ENCODE measurements at regions not wholly inside any gene's neighbourhood (a gene's known extent, or its start where the extent isn't known, plus 50 kb on each side); places are given as distances from the start of the nearest gene placed in this dataset.

DNA sequence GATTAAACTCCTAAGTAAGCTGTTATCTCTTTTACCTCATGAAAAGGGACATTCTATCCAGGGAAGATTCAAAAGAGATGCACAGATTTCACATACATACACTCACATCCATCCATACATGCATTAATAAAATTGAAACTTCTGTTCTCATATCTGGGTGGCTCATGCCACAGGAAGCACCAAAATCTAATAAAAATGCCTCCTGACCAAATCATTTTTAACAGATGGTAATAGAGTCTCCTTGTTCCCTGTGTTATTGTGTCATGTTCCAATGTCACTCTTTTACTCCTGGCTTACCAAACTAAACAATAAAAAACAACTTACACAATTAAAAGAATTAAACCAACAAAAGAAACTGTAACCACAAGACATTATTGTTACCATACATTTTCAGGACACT, 742.1 kb upstream of the MANEA start:
- ChIA-PET POLR2A (no interaction called here), CTCF (no interaction called here)
- H3K9ac ChIP-seq = no peak overlapping the region

DNA sequence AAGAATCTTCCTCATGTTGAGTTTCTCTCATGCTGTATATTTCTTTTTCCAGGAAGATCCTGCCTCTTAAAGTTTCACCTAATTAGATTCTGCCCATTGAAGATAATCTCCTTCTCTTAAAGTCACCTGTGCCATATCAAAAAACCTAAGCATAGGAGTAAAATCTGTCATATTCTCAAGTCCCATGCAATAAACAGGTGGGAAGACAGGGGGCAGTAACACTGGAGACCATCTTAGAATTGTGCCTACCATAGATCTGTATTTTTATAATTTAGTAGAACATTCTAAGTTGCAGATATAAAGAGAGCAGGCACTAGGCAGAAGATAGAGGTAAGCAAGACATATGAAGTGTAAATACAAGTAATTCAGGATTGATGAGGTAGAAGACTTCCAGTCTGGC, 763.5 kb upstream of the MANEA start:
- Histone ChIP-seq H2AFZ (ENCODE audit: low read depth) (no peak overlapping the region), H3K4me2 (no peak overlapping the region), H3K9me2 (no peaks in the 10 kb centered on the region), H3K4me1 (ENCODE audit: control insufficient read depth in 1 of 2, insufficient read depth in 2 of 2, low read depth in 1 of 2, low read length in 1 of 2) (no peaks in the 10 kb centered on the region), H3K4me3 (ENCODE audit: low read depth in 2 of 2, low read length in 1 of 2) (no peak overlapping the region), H3K9me3 (no peaks in the 10 kb centered on the region), H3K27me3 (ENCODE audit: insufficient read depth) (no peaks in the 10 kb centered on the region), H3K36me3 (replicated peaks in 1 of 2; ENCODE audit: control insufficient read depth in 1 of 2, insufficient read depth in 2 of 2, low read length in 1 of 2) (no peaks in the 10 kb centered on the region), H3K79me2 (ENCODE audit: insufficient read depth) (no peaks in the 10 kb centered on the region), H4K20me1 (ENCODE audit: insufficient read depth) (no peaks in the 10 kb centered on the region), H3K27ac (ENCODE audit: low read depth in 2 of 2, low read length in 1 of 2) (no peak overlapping the region), H3K9ac (no peak overlapping the region), H3F3A (replicated peaks; ENCODE audit: insufficient read depth) (no peaks in the 10 kb centered on the region)
- TF ChIP-seq JUND (IDR thresholded peaks at IDR 0.05) = no peak
- no peak for TF ChIP-seq SIN3A (IDR thresholded peaks at IDR 0.05; ENCODE audit: borderline replicate concordance, low read depth, low read length)
- TF ChIP-seq, protein P1, sequence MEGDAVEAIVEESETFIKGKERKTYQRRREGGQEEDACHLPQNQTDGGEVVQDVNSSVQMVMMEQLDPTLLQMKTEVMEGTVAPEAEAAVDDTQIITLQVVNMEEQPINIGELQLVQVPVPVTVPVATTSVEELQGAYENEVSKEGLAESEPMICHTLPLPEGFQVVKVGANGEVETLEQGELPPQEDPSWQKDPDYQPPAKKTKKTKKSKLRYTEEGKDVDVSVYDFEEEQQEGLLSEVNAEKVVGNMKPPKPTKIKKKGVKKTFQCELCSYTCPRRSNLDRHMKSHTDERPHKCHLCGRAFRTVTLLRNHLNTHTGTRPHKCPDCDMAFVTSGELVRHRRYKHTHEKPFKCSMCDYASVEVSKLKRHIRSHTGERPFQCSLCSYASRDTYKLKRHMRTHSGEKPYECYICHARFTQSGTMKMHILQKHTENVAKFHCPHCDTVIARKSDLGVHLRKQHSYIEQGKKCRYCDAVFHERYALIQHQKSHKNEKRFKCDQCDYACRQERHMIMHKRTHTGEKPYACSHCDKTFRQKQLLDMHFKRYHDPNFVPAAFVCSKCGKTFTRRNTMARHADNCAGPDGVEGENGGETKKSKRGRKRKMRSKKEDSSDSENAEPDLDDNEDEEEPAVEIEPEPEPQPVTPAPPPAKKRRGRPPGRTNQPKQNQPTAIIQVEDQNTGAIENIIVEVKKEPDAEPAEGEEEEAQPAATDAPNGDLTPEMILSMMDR (IDR thresholded peaks at IDR 0.05) = peak; percentile 26
- no peak for TF ChIP-seq SMC3 (IDR thresholded peaks at IDR 0.05; ENCODE audit: low read depth, low read length)
- no peak for TF ChIP-seq CHD2 (IDR thresholded peaks at IDR 0.05; ENCODE audit: low read length, partially characterized antibody)
- DNase-seq = no peak
- CTCF ChIA-PET = no interaction called here
- POLR2A ChIA-PET = no interaction called here

More for the DNA sequence above, 742.1 kb upstream of the MANEA start:
- Histone ChIP-seq H3K36me3 (replicated peaks in 1 of 2; ENCODE audit: control insufficient read depth in 1 of 2, insufficient read depth in 2 of 2, low read length in 1 of 2) (no peaks in the 10 kb centered on the region), H3K4me3 (ENCODE audit: low read depth in 2 of 2, low read length in 1 of 2) (no peak overlapping the region), H3K4me1 (ENCODE audit: control insufficient read depth in 1 of 2, insufficient read depth in 2 of 2, low read depth in 1 of 2, low read length in 1 of 2) (no peaks in the 10 kb centered on the region), H4K20me1 (ENCODE audit: insufficient read depth) (no peaks in the 10 kb centered on the region), H3F3A (replicated peaks; ENCODE audit: insufficient read depth) (no peaks in the 10 kb centered on the region), H3K9me2 (no peaks in the 10 kb centered on the region), H3K9me3 (no peaks in the 10 kb centered on the region), H3K4me2 (no peak overlapping the region), H3K27me3 (ENCODE audit: insufficient read depth) (no peaks in the 10 kb centered on the region), H3K27ac (ENCODE audit: low read depth in 2 of 2, low read length in 1 of 2) (no peak overlapping the region), H2AFZ (ENCODE audit: low read depth) (no peak overlapping the region), H3K79me2 (ENCODE audit: insufficient read depth) (no peaks in the 10 kb centered on the region)
- DNase-seq = no peak
- TF ChIP-seq MEF2A (IDR thresholded peaks at IDR 0.05; ENCODE audit: borderline replicate concordance, low read depth) (no peak), EP300 (IDR thresholded peaks at IDR 0.05; ENCODE audit: borderline replicate concordance in 1 of 2, low read depth in 1 of 2, low read length in 1 of 2) (no peak), ELF1 (IDR thresholded peaks at IDR 0.05) (no peak), NFIC (IDR thresholded peaks at IDR 0.05; ENCODE audit: borderline replicate concordance) (no peak), FOXJ3 (CRISPR knock-in tag; IDR thresholded peaks at IDR 0.05) (no peak), GATA2 (CRISPR knock-in tag; IDR thresholded peaks at IDR 0.05) (no peak)
- TF ChIP-seq, protein P2, sequence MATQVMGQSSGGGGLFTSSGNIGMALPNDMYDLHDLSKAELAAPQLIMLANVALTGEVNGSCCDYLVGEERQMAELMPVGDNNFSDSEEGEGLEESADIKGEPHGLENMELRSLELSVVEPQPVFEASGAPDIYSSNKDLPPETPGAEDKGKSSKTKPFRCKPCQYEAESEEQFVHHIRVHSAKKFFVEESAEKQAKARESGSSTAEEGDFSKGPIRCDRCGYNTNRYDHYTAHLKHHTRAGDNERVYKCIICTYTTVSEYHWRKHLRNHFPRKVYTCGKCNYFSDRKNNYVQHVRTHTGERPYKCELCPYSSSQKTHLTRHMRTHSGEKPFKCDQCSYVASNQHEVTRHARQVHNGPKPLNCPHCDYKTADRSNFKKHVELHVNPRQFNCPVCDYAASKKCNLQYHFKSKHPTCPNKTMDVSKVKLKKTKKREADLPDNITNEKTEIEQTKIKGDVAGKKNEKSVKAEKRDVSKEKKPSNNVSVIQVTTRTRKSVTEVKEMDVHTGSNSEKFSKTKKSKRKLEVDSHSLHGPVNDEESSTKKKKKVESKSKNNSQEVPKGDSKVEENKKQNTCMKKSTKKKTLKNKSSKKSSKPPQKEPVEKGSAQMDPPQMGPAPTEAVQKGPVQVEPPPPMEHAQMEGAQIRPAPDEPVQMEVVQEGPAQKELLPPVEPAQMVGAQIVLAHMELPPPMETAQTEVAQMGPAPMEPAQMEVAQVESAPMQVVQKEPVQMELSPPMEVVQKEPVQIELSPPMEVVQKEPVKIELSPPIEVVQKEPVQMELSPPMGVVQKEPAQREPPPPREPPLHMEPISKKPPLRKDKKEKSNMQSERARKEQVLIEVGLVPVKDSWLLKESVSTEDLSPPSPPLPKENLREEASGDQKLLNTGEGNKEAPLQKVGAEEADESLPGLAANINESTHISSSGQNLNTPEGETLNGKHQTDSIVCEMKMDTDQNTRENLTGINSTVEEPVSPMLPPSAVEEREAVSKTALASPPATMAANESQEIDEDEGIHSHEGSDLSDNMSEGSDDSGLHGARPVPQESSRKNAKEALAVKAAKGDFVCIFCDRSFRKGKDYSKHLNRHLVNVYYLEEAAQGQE (IDR thresholded peaks at IDR 0.05; ENCODE audit: low read depth, low read length) = no peak
- TF ChIP-seq, protein P1 (IDR thresholded peaks at IDR 0.05) = no peak

All from SK-N-SH (cell line).